H9 (cell line): ENCODE measurements at regions not wholly inside any gene's neighbourhood (a gene's known extent, or its start where the extent isn't known, plus 50 kb on each side); places are given as distances from the start of the nearest gene placed in this dataset.

Experiments
- DNase-seq: peaks from one replicate; pipeline ENCODE4 v3.0.0-alpha.2; 2017
- H2AFZ ChIP-seq: one replicate; pipeline ENCODE4 v1.6.1; 2013; ENCODE audit warnings: mild to moderate bottlenecking, low read length, control low read depth, moderate library complexity
- H2AK5ac ChIP-seq: 2 replicates; pipeline ENCODE4 v1.6.1; 2013; ENCODE audit warnings: low read length, control low read depth, mixed read lengths; ENCODE audit not compliant: insufficient read length
- H2BK120ac ChIP-seq: one replicate; pipeline ENCODE4 v1.6.1; 2013; ENCODE audit warnings: low read depth, mild to moderate bottlenecking, low read length, control low read depth, inconsistent platforms; ENCODE audit not compliant: poor library complexity, severe bottlenecking
- H2BK12ac ChIP-seq: 2 replicates; pipeline ENCODE4 v1.6.1; 2013; ENCODE audit warnings: low read length, control low read depth, mixed read lengths, low read depth; ENCODE audit not compliant: insufficient read length
- H2BK15ac ChIP-seq: 2 replicates; pipeline ENCODE4 v1.6.1; 2013; ENCODE audit warnings: low read depth, low read length, control low read depth
- H2BK20ac ChIP-seq: one replicate; pipeline ENCODE4 v1.6.1; 2013; ENCODE audit warnings: low read depth, mild to moderate bottlenecking, low read length, control low read depth, inconsistent platforms; ENCODE audit not compliant: poor library complexity, severe bottlenecking
- H2BK5ac ChIP-seq: 2 replicates; pipeline ENCODE4 v1.6.1; 2013; ENCODE audit warnings: low read length, control low read depth, mixed read lengths; ENCODE audit not compliant: insufficient read length
- H3K14ac ChIP-seq: 2 replicates; pipeline ENCODE4 v1.6.1; 2013; ENCODE audit warnings: low read length, control low read depth; ENCODE audit not compliant: insufficient read depth
- H3K18ac ChIP-seq: 2 replicates; pipeline ENCODE4 v1.6.1; 2013; ENCODE audit warnings: low read depth, mild to moderate bottlenecking, mixed read lengths, low read length, control low read depth; ENCODE audit not compliant: insufficient read length
- H3K23ac ChIP-seq: 2 replicates; pipeline ENCODE4 v1.6.1; 2013; ENCODE audit warnings: low read length, control low read depth, mixed read lengths, low read depth; ENCODE audit not compliant: insufficient read length
- H3K23me2 ChIP-seq: 2 replicates; pipeline ENCODE4 v1.6.1; 2013; ENCODE audit warnings: low read depth, mild to moderate bottlenecking, mixed read lengths, low read length, control low read depth; ENCODE audit not compliant: insufficient read length, poor library complexity, severe bottlenecking
- H3K27ac ChIP-seq: 2 replicates; pipeline ENCODE4 v1.5.1; 2013; ENCODE audit warnings: low read length, control low read depth, mixed read lengths, low read depth; ENCODE audit not compliant: insufficient read length
- H3K27me3 ChIP-seq: 2 replicates; pipeline ENCODE4 v1.6.1; 2013; ENCODE audit warnings: low read length, control low read depth, inconsistent platforms; ENCODE audit not compliant: insufficient read depth
- H3K4ac ChIP-seq: 2 replicates; pipeline ENCODE4 v1.6.1; 2013; ENCODE audit warnings: low read depth, mild to moderate bottlenecking, control low read depth, inconsistent platforms, low read length, moderate library complexity
- H3K4me1 ChIP-seq: 2 replicates; pipeline ENCODE4 v1.6.1; 2013; ENCODE audit warnings: low read length, control low read depth, inconsistent platforms; ENCODE audit not compliant: insufficient read depth
- H3K4me2 ChIP-seq: 2 replicates; pipeline ENCODE4 v1.6.1; 2013; ENCODE audit warnings: low read length, control low read depth, mixed read lengths; ENCODE audit not compliant: insufficient read length, insufficient read depth
- H3K56ac ChIP-seq: 2 replicates; pipeline ENCODE4 v1.6.1; 2013; ENCODE audit warnings: low read depth, mild to moderate bottlenecking, mixed read lengths, low read length, control low read depth; ENCODE audit not compliant: insufficient read length
- H3K79me1 ChIP-seq: 2 replicates; pipeline ENCODE4 v1.6.1; 2013; ENCODE audit warnings: low read depth, mild to moderate bottlenecking, moderate library complexity, low read length, control low read depth, inconsistent platforms; ENCODE audit not compliant: insufficient read depth, poor library complexity, severe bottlenecking
- H3K79me2 ChIP-seq: 2 replicates; pipeline ENCODE4 v1.6.1; 2013; ENCODE audit warnings: low read length, control low read depth, inconsistent platforms; ENCODE audit not compliant: insufficient read depth
- H3K9ac ChIP-seq: 2 replicates; pipeline ENCODE4 v1.6.1; 2013; ENCODE audit warnings: low read length, control low read depth, mixed read lengths; ENCODE audit not compliant: insufficient read length; ENCODE audit errors: extremely low read depth
- H3K9me3 ChIP-seq: one replicate; pipeline ENCODE4 v1.6.1; 2013; ENCODE audit warnings: low read depth, low read length, inconsistent platforms; ENCODE audit not compliant: control insufficient read depth
- H3T11ph ChIP-seq: one replicate; pipeline ENCODE4 v1.6.1; 2013; ENCODE audit warnings: mild to moderate bottlenecking, low read length, control low read depth, inconsistent platforms
- H4K20me1 ChIP-seq: one replicate; pipeline ENCODE4 v1.6.1; 2013; ENCODE audit not compliant: control insufficient read depth, insufficient read length, insufficient read depth
- H4K5ac ChIP-seq: 2 replicates; pipeline ENCODE4 v1.6.1; 2013; ENCODE audit warnings: low read depth, mild to moderate bottlenecking, mixed read lengths, low read length, control low read depth; ENCODE audit not compliant: insufficient read length
- H4K8ac ChIP-seq: replicated peaks from 2 replicates; pipeline ENCODE4 v1.6.1; 2013; ENCODE audit warnings: low read length, control low read depth, mixed read lengths, low read depth; ENCODE audit not compliant: insufficient read length
- H4K91ac ChIP-seq: 2 replicates; pipeline ENCODE4 v1.6.1; 2013; ENCODE audit warnings: low read depth, mild to moderate bottlenecking, moderate library complexity, mixed read lengths, low read length, control low read depth; ENCODE audit not compliant: insufficient read length
- H3K27ac Mint-ChIP-seq, 3 experiments: 2 replicates in 2 of 3; 3 replicates in 1 of 3; pipeline ENCODE4 v1.8.0; 2020 to 2021; ENCODE audit warnings: mixed read lengths in 3 of 3, mild to moderate bottlenecking in 1 of 3, moderate library complexity in 1 of 3
- H3K27me3 Mint-ChIP-seq: 2 replicates; pipeline ENCODE4 v1.8.0; 2021; ENCODE audit warnings: low read depth, mild to moderate bottlenecking, moderate library complexity, mixed read lengths
- H3K36me3 Mint-ChIP-seq, 3 experiments: 2 replicates in 2 of 3; 3 replicates in 1 of 3; pipeline ENCODE4 v1.8.0; 2020 to 2021; ENCODE audit warnings: low read depth in 3 of 3, mixed read lengths in 3 of 3; ENCODE audit not compliant: insufficient read depth in 1 of 3
- H3K4me1 Mint-ChIP-seq, 2 experiments: 2 replicates each; pipeline ENCODE4 v1.8.0; 2020; ENCODE audit warnings: mixed read lengths in 2 of 2
- H3K4me3 Mint-ChIP-seq, 2 experiments: 2 replicates in 1 of 2; 3 replicates in 1 of 2; pipeline ENCODE4 v1.8.0; 2020 to 2021; ENCODE audit warnings: mild to moderate bottlenecking in 2 of 2, mixed read lengths in 2 of 2, moderate library complexity in 1 of 2
- H3K9me3 Mint-ChIP-seq, 2 experiments: 2 replicates in 1 of 2; 3 replicates in 1 of 2; pipeline ENCODE4 v1.8.0; 2020; ENCODE audit warnings: mild to moderate bottlenecking in 2 of 2, mixed read lengths in 2 of 2, moderate library complexity in 1 of 2
- WGBS: extraction: QIAGEN DNeasy Blood & Tissue Kit; methylation state at CpG from one replicate; pipeline ENCODE4 v1.1.7; 2013; ENCODE audit warnings: missing lambda C conversion rate, low lambda C conversion rate, mixed read lengths; ENCODE audit not compliant: insufficient read length; ENCODE audit errors: extremely low coverage; 5-methylcytosine and 5-hydroxymethylcytosine counted together
- TF ChIP-seq, protein P1 (sequence below): fragments of 200-600 bp; sonication (generic); conservative IDR thresholded peaks from 3 replicates; pipeline ENCODE4 v1.8.0; 2021; ENCODE audit warnings: antibody characterized with exemption, mild to moderate bottlenecking

DNA sequence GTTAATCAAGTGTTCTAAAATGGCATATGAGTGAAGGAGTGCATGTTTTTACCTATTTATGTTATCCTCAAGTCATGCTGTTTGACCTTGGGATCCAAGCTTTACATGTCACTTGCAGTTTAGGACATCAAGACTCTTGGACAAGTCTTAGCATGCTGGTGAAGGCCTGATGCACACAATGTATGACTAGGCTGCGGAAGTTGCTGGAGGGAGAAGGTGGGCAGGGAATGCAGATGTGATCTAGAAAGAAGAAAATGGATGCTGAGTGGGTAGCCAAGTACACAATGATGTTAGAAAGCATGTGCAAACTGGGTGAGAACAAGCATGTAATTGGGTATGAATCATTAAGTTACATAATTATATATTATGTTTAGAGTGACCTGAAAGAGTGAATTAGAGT is 301.8 kb downstream of the BRINP2 start:
- no peak for DNase-seq
- no peaks in the 10 kb centered on the region for H3K36me3 Mint-ChIP-seq
- Histone ChIP-seq H2BK5ac (no peak overlapping the region), H2AFZ (no peak overlapping the region), H4K91ac (no peak overlapping the region), H3K14ac (no peak overlapping the region), H3K23me2 (no peaks in the 10 kb centered on the region), H2AK5ac (no peak overlapping the region), H4K8ac (no peak overlapping the region), H3K4me2 (no peak overlapping the region), H2BK20ac (no peak overlapping the region), H3K27ac (no peak overlapping the region), H3K9me3 (no peaks in the 10 kb centered on the region), H3K23ac (no peak overlapping the region), H3K27me3 (no peaks in the 10 kb centered on the region), H3K4me1 (no peaks in the 10 kb centered on the region), H3K9ac (no peak overlapping the region), H3K4ac (no peak overlapping the region), H4K20me1 (no peaks in the 10 kb centered on the region), H3K56ac (no peak overlapping the region), H2BK15ac (no peak overlapping the region), H3K79me1 (no peaks in the 10 kb centered on the region), H4K5ac (no peak overlapping the region), H3T11ph (no peak overlapping the region), H2BK120ac (no peak overlapping the region), H3K79me2 (no peaks in the 10 kb centered on the region), H3K18ac (no peak overlapping the region), H2BK12ac (no peak overlapping the region)
- H3K9me3 Mint-ChIP-seq, result no peaks in the 10 kb centered on the region
- no peaks in the 10 kb centered on the region; the same call in 1 of the 2 replicates for H3K27me3 Mint-ChIP-seq
- peaks cover 4% of the 10 kb centered on the region in 2 experiments; a peak in 3 of 4 replicates for H3K4me1 Mint-ChIP-seq
- H3K4me3 Mint-ChIP-seq, result no peak overlapping the region
- H3K27ac Mint-ChIP-seq, result no peak overlapping the region
- TF ChIP-seq, protein P1, sequence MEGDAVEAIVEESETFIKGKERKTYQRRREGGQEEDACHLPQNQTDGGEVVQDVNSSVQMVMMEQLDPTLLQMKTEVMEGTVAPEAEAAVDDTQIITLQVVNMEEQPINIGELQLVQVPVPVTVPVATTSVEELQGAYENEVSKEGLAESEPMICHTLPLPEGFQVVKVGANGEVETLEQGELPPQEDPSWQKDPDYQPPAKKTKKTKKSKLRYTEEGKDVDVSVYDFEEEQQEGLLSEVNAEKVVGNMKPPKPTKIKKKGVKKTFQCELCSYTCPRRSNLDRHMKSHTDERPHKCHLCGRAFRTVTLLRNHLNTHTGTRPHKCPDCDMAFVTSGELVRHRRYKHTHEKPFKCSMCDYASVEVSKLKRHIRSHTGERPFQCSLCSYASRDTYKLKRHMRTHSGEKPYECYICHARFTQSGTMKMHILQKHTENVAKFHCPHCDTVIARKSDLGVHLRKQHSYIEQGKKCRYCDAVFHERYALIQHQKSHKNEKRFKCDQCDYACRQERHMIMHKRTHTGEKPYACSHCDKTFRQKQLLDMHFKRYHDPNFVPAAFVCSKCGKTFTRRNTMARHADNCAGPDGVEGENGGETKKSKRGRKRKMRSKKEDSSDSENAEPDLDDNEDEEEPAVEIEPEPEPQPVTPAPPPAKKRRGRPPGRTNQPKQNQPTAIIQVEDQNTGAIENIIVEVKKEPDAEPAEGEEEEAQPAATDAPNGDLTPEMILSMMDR, result no peak
- WGBS, result no CpG with 5 or more reads among the region's 1 CpG
